AG10803 (cell line): ENCODE measurements at regions not wholly inside any gene's neighbourhood (a gene's known extent, or its start where the extent isn't known, plus 50 kb on each side); places are given as distances from the start of the nearest gene placed in this dataset.

Source experiments
- DNase-seq: peaks from one replicate; pipeline ENCODE4 v3.0.0; 2010; ENCODE audit warnings: low read depth
- H3K4me3 ChIP-seq: 2 replicates; pipeline ENCODE4 v1.5.1; 2011; ENCODE audit warnings: mild to moderate bottlenecking, low read length, control low read depth
- CTCF ChIP-seq: conservative IDR thresholded peaks from 2 replicates; pipeline ENCODE4 v1.5.1; 2011; ENCODE audit warnings: mild to moderate bottlenecking, low read length, control low read depth, inconsistent platforms

GRCh38 chr22:47808886-47809620 is 1046.6 kb downstream of the TBC1D22A start:
- no peak for TF ChIP-seq CTCF
- no peak overlapping the region for H3K4me3 ChIP-seq
- no peak for DNase-seq

GRCh38 chr22:47808236-47808635 is 1045.8 kb downstream of the TBC1D22A start:
- no peak overlapping the region for H3K4me3 ChIP-seq
- no peak for TF ChIP-seq CTCF
- DNase-seq = no peak

- H3K4me3 ChIP-seq = no peak overlapping the region
- no peak for DNase-seq
- no peak for TF ChIP-seq CTCF
Observed at GRCh38 chr22:47807506-47807905, 1045.1 kb downstream of the TBC1D22A start.

GRCh38 chr22:47806894-47807293 is 1044.4 kb downstream of the TBC1D22A start:
- no peak overlapping the region for H3K4me3 ChIP-seq
- TF ChIP-seq CTCF = no peak
- no peak for DNase-seq

- no peak for DNase-seq
- no peak for TF ChIP-seq CTCF
- H3K4me3 ChIP-seq = no peak overlapping the region
Observed at GRCh38 chr22:47805394-47805935, 1043.0 kb downstream of the TBC1D22A start.

- TF ChIP-seq CTCF = no peak
- H3K4me3 ChIP-seq = no peak overlapping the region
- DNase-seq = no peak
Observed at GRCh38 chr22:47804281-47804680, 1041.8 kb downstream of the TBC1D22A start.

GRCh38 chr22:47802421-47802820 is 1040.0 kb downstream of the TBC1D22A start:
- H3K4me3 ChIP-seq = no peak overlapping the region
- no peak for TF ChIP-seq CTCF
- DNase-seq = no peak
